Spinal cord (tissue), 9 donors: ENCODE measurements at regions not wholly inside any gene's neighbourhood (a gene's known extent, or its start where the extent isn't known, plus 50 kb on each side); places are given as distances from the start of the nearest gene placed in this dataset.
"Not testable (repeated sequence)": the region's sequence is repeated elsewhere in the genome, so short reads cannot be mapped to it uniquely, and the experiment has no call there.

Experiments
- DNase-seq, 6 donors: peaks; one replicate each; pipeline versions ENCODE4 v3.0.0 to v3.0.0-alpha.2; 2013 to 2015; ENCODE audit warnings: low spot score in 6 of 6, low read depth in 4 of 6
- H3K27ac ChIP-seq: one replicate; pipeline ENCODE4 v1.5.1; 2013; ENCODE audit warnings: low read depth, low read length, control low read depth
- H3K27me3 ChIP-seq: one replicate; pipeline ENCODE4 v1.6.1; 2013; ENCODE audit warnings: low read length; ENCODE audit not compliant: control insufficient read depth, insufficient read depth
- H3K36me3 ChIP-seq: one replicate; pipeline ENCODE4 v1.6.1; 2013; ENCODE audit warnings: low read length; ENCODE audit not compliant: control insufficient read depth, insufficient read depth
- H3K4me1 ChIP-seq: one replicate; pipeline ENCODE4 v1.6.1; 2013; ENCODE audit warnings: low read length; ENCODE audit not compliant: control insufficient read depth, insufficient read depth
- H3K4me3 ChIP-seq: one replicate; pipeline ENCODE4 v1.5.1; 2013; ENCODE audit warnings: low read depth, low read length, control low read depth
- H3K9me3 ChIP-seq: one replicate; pipeline ENCODE4 v1.6.1; 2013; ENCODE audit warnings: low read length; ENCODE audit not compliant: control insufficient read depth, insufficient read depth
- WGBS: methylation state at CpG from one replicate; pipeline ENCODE4 v1.1.5; 2013; ENCODE audit warnings: missing lambda C conversion rate; ENCODE audit not compliant: insufficient coverage; 5-methylcytosine and 5-hydroxymethylcytosine counted together
- donor health status: healthy.

GRCh38 chr21:25437465-25437864 is 169.8 kb downstream of the MRPL39 start:
- H3K27me3 ChIP-seq, H3K4me1 ChIP-seq, H3K9me3 ChIP-seq, H3K4me3 ChIP-seq, DNase-seq, H3K36me3 ChIP-seq, H3K27ac ChIP-seq: not testable (repeated sequence)
- WGBS = 83% methylated on average over 1 of the region's 2 CpGs

GRCh38 chr21:25428537-25428936 is 178.7 kb downstream of the MRPL39 start:
- Histone ChIP-seq H3K9me3 (no peaks in the 10 kb centered on the region), H3K27me3 (no peaks in the 10 kb centered on the region), H3K27ac (no peak overlapping the region), H3K36me3 (no peaks in the 10 kb centered on the region), H3K4me1 (no peaks in the 10 kb centered on the region), H3K4me3 (no peak overlapping the region)
- no peak for DNase-seq

- Histone ChIP-seq H3K9me3 (no peaks in the 10 kb centered on the region), H3K4me3 (no peak overlapping the region), H3K36me3 (no peaks in the 10 kb centered on the region), H3K4me1 (no peaks in the 10 kb centered on the region), H3K27me3 (no peaks in the 10 kb centered on the region), H3K27ac (no peak overlapping the region)
- DNase-seq = no peak
- 96% methylated on average over 4 of the region's 5 CpGs for WGBS
These were observed 179.5 kb downstream of the MRPL39 start for GRCh38 chr21:25427828-25428227.

GRCh38 chr21:25426580-25426979 is 180.7 kb downstream of the MRPL39 start:
- H3K4me1 ChIP-seq = no peaks in the 10 kb centered on the region
- no peaks in the 10 kb centered on the region for H3K36me3 ChIP-seq
- no peaks in the 10 kb centered on the region for H3K27me3 ChIP-seq
- H3K27ac ChIP-seq = no peak overlapping the region
- DNase-seq = no peak
- no peak overlapping the region for H3K4me3 ChIP-seq
- H3K9me3 ChIP-seq = no peaks in the 10 kb centered on the region
- WGBS = no CpG with 5 or more reads among the region's 4 CpGs

- no peaks in the 10 kb centered on the region for H3K9me3 ChIP-seq
These were observed 182.1 kb downstream of the MRPL39 start for GRCh38 chr21:25425156-25425555.

GRCh38 chr21:25424634-25425033 is 182.6 kb downstream of the MRPL39 start:
- Histone ChIP-seq H3K27ac (no peak overlapping the region), H3K36me3 (no peaks in the 10 kb centered on the region), H3K9me3 (no peaks in the 10 kb centered on the region), H3K4me3 (no peak overlapping the region), H3K4me1 (no peaks in the 10 kb centered on the region), H3K27me3 (no peaks in the 10 kb centered on the region)
- no CpG with 5 or more reads among the region's 2 CpGs for WGBS
- DNase-seq = no peak

More at GRCh38 chr21:25425156-25425555, 182.1 kb downstream of the MRPL39 start:
- no peak for DNase-seq
- no peak overlapping the region for H3K27ac ChIP-seq
- no CpG with 5 or more reads among the region's 2 CpGs for WGBS
- H3K4me3 ChIP-seq = no peak overlapping the region
- no peaks in the 10 kb centered on the region for H3K27me3 ChIP-seq
- H3K4me1 ChIP-seq = no peaks in the 10 kb centered on the region
- no peaks in the 10 kb centered on the region for H3K36me3 ChIP-seq

- no peak for DNase-seq
- H3K27me3 ChIP-seq = no peaks in the 10 kb centered on the region
- no peak overlapping the region for H3K4me3 ChIP-seq
- no CpG with 5 or more reads among the region's 4 CpGs for WGBS
- H3K36me3 ChIP-seq = no peaks in the 10 kb centered on the region
- H3K9me3 ChIP-seq = no peaks in the 10 kb centered on the region
- H3K27ac ChIP-seq = no peak overlapping the region
- no peaks in the 10 kb centered on the region for H3K4me1 ChIP-seq
These were observed 183.2 kb downstream of the MRPL39 start for GRCh38 chr21:25424048-25424447.

GRCh38 chr21:25422610-25423608 is 184.4 kb downstream of the MRPL39 start:
- DNase-seq = no peak
- H3K27me3 ChIP-seq = no peaks in the 10 kb centered on the region
- no peaks in the 10 kb centered on the region for H3K36me3 ChIP-seq
- no peaks in the 10 kb centered on the region for H3K4me1 ChIP-seq
- no peak overlapping the region for H3K4me3 ChIP-seq
- no peaks in the 10 kb centered on the region for H3K9me3 ChIP-seq
- no CpG with 5 or more reads among the region's 4 CpGs for WGBS
- no peak overlapping the region for H3K27ac ChIP-seq

- H3K36me3 ChIP-seq = no peaks in the 10 kb centered on the region
- no peak overlapping the region for H3K27ac ChIP-seq
- no peaks in the 10 kb centered on the region for H3K4me1 ChIP-seq
- H3K4me3 ChIP-seq = no peak overlapping the region
- WGBS = 45% methylated on average over 3 of the region's 6 CpGs
- no peaks in the 10 kb centered on the region for H3K9me3 ChIP-seq
- peak in 1 of 6 donors; percentile 2 for DNase-seq
- H3K27me3 ChIP-seq = no peaks in the 10 kb centered on the region
These were observed 185.8 kb downstream of the MRPL39 start for GRCh38 chr21:25421321-25422028.
